Skeletal muscle satellite cell (primary cell): ENCODE measurements at regions not wholly inside any gene's neighbourhood (a gene's known extent, or its start where the extent isn't known, plus 50 kb on each side); places are given as distances from the start of the nearest gene placed in this dataset.

Experiments used
- H3K27me3 ChIP-seq: 2 replicates; pipeline ENCODE4 v1.7.0; 2013; ENCODE audit warnings: low read length; ENCODE audit not compliant: control insufficient read depth, insufficient read depth
- H3K36me3 ChIP-seq: 2 replicates; pipeline ENCODE4 v1.7.0; 2013; ENCODE audit warnings: mild to moderate bottlenecking, control low read depth, low read length; ENCODE audit not compliant: insufficient read depth
- H3K4me1 ChIP-seq: 2 replicates; pipeline ENCODE4 v1.7.0; 2013; ENCODE audit warnings: low read length; ENCODE audit not compliant: control insufficient read depth, insufficient read depth
- H3K4me2 ChIP-seq: 2 replicates; pipeline ENCODE4 v1.7.0; 2013; ENCODE audit warnings: mild to moderate bottlenecking, low read length
- H3K4me3 ChIP-seq: 2 replicates; pipeline ENCODE4 v1.7.0; 2013; ENCODE audit warnings: low read length
- H3K9ac ChIP-seq: 2 replicates; pipeline ENCODE4 v1.7.0; 2013; ENCODE audit warnings: mild to moderate bottlenecking, low read depth, low read length, moderate library complexity
- H3K9me3 ChIP-seq: replicated peaks from 2 replicates; pipeline ENCODE4 v1.7.0; 2013; ENCODE audit warnings: mild to moderate bottlenecking, control low read depth, low read length

DNA sequence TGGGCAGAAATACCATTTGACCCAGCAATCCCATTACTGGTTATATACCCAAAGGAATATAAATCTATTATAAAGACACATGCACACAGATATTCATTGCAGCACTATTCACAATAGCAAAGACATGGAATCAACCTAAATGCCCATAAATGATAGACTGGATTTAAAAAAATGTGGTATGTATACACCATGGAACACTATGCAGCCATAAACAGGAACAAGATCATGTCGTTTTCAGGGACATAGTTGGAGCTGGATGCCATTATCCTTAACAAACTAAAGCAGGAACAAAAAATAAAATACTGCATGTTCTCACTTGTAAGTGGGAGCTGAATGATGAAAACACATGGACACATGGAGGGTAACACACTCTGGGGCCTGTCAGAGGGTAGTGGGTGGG is 335.6 kb downstream of the BTG1 start:
- Histone ChIP-seq H3K4me3 (no peak overlapping the region), H3K36me3 (no peaks in the 10 kb centered on the region)

DNA sequence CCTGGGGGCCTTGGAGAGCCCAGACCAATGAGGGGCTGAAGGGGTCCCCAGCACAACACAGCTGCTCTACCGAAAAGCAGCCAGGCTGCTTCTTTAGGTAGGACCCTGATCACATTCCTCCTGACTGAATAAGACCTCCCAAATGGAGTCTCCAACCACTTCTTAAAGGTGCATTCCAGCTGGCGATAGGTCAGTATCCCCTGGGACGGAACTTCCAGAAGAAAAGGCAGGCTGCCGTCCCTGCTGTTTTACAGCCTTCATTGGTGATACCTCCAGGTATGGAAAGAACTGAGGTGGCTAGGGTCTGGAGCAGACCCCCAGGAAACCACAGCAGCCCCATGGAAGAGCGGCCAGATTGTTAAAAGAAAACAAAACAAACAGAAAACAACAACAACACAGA is 340.6 kb downstream of the BTG1 start:
- no peak overlapping the region for H3K9ac ChIP-seq
- H3K4me1 ChIP-seq: no peaks in the 10 kb centered on the region
- no peak overlapping the region for H3K4me2 ChIP-seq
- H3K36me3 ChIP-seq: no peaks in the 10 kb centered on the region
- no peaks in the 10 kb centered on the region for H3K9me3 ChIP-seq
- H3K27me3 ChIP-seq: no peaks in the 10 kb centered on the region
- H3K4me3 ChIP-seq: no peak overlapping the region

More for the DNA sequence above, 335.6 kb downstream of the BTG1 start:
- Histone ChIP-seq H3K4me1 (peaks cover 5% of the 10 kb centered on the region), H3K9me3 (no peaks in the 10 kb centered on the region), H3K9ac (no peak overlapping the region), H3K27me3 (no peaks in the 10 kb centered on the region), H3K4me2 (no peak overlapping the region)

DNA sequence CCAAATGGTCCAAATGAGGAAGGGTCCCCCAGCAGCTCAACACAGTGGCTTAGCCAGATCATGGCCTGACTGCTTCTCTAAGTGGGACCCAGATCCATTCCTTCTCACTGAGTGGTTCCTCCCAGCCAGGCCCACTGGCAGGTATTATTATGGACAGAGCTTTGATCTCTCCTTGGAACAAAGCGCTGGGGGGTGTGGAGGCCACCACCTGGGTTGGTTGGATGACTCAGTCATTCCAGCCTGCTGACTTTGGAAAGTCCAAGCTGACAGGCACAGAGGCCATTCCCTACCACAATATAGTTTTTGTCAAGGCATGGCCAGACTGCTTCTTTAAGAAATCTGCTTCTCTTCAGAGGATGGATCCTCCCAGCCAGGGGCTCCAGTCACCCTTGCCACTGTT is 341.1 kb downstream of the BTG1 start:
- Histone ChIP-seq H3K4me1 (no peaks in the 10 kb centered on the region), H3K36me3 (no peaks in the 10 kb centered on the region), H3K4me2 (no peak overlapping the region), H3K27me3 (no peaks in the 10 kb centered on the region), H3K4me3 (no peak overlapping the region), H3K9me3 (no peaks in the 10 kb centered on the region), H3K9ac (no peak overlapping the region)

DNA sequence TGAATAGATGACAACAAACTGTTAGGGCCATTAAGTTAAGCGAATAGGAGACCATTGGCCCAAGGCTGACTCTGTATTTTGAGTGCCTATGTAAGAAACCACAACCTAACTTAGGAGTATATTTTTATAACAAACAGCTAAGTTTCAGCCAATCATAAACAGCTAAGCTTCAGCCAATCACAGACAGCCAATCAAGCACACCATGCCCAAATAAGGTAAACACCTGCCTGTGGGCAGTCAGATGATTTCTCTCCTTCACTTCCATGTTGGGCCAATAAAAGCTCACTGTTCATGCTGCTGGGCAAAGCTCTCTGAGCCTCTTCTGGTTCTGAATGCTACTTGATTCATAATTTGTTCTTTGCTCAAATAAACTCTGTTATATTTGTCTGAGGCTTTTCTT is 344.6 kb downstream of the BTG1 start:
- no peaks in the 10 kb centered on the region for H3K27me3 ChIP-seq
- H3K36me3 ChIP-seq: no peaks in the 10 kb centered on the region
- no peaks in the 10 kb centered on the region for H3K4me1 ChIP-seq
- H3K4me3 ChIP-seq: no peak overlapping the region
- no peaks in the 10 kb centered on the region for H3K9me3 ChIP-seq
- no peak overlapping the region for H3K9ac ChIP-seq
- no peak overlapping the region for H3K4me2 ChIP-seq

DNA sequence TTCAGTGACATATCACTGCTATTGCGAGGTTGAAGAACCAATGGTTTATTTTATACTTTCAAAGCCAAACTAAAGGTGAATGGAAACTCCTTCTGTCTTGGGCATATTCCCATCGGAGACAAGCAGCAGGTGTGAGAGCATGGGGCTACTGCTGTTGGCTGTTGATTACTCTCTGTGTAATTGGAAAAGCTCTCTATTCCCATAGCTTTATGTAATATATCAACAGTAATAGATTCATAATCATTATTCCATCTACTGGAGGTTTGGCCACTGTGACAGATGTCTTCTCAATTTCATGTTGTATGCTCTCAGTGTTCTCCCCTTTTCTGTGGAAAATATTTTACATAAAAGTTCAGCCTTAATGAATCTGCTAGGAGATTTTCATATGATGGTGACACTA is 352.0 kb downstream of the BTG1 start:
- no peak overlapping the region for H3K4me3 ChIP-seq
- H3K27me3 ChIP-seq: no peaks in the 10 kb centered on the region
- no peak overlapping the region for H3K9ac ChIP-seq
- no peaks in the 10 kb centered on the region for H3K4me1 ChIP-seq
- no peaks in the 10 kb centered on the region for H3K9me3 ChIP-seq
- H3K36me3 ChIP-seq: no peaks in the 10 kb centered on the region
- H3K4me2 ChIP-seq: no peak overlapping the region

DNA sequence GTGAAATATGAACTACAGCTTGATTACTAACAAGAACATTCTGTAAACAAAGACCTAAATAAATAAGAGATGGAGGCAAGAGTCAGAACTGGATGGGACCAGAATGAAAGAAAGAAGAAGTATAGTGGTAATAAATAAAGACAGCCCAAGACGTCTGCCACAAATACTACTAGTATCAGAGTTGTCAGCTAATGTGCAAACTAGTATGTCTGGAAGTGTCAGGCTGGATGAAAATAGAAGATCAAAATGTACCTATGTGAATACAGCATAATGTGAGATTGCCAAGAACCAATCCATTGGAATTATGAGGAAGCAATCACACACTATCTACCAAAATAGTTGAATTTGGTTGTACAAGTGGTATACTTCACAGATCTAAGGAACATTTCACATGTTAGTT is 353.0 kb downstream of the BTG1 start:
- no peak overlapping the region for H3K4me2 ChIP-seq
- H3K9ac ChIP-seq: no peak overlapping the region

DNA sequence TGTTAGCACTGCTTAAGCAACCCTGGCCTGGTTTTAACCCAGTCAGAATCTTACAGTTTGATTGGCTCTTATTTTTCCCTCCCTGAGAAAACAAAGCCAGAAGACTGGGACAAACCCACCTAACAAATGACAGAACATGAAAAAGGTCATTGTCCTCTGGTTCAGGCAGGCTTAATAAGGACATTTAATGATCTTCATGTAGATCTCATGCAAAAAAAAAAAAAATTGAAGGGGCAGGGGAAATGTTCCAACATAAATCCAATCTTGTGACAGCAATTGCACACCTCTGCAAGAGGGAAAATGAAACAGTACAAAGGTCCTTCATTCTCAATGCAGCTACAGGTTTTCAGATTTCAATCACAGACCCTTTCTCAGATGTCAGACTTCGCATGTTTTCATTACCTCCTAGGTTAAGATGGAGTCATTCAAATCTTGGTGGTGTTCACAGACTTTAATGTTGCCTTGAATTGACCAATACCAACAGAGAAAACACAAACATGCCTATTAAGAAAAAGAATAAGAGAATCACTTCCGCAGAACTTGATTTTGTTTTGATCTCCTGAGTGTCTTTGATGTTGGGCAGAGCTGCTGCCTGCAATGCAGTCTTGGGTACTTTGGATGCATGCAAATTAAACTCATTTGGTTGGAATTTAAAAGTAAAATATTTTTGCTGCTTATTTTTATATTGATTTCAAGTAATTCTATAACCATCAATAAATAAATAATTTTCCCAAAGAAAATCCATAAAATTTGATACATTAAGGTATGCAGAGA is 359.0 kb downstream of the BTG1 start:
- Histone ChIP-seq H3K4me3 (no peak overlapping the region), H3K9ac (no peak overlapping the region), H3K9me3 (no peaks in the 10 kb centered on the region), H3K4me1 (no peaks in the 10 kb centered on the region), H3K27me3 (no peaks in the 10 kb centered on the region), H3K4me2 (no peak overlapping the region), H3K36me3 (no peaks in the 10 kb centered on the region)

More for the DNA sequence above, 353.0 kb downstream of the BTG1 start:
- Histone ChIP-seq H3K4me1 (no peaks in the 10 kb centered on the region), H3K4me3 (no peak overlapping the region), H3K36me3 (no peaks in the 10 kb centered on the region), H3K9me3 (no peaks in the 10 kb centered on the region), H3K27me3 (no peaks in the 10 kb centered on the region)

DNA sequence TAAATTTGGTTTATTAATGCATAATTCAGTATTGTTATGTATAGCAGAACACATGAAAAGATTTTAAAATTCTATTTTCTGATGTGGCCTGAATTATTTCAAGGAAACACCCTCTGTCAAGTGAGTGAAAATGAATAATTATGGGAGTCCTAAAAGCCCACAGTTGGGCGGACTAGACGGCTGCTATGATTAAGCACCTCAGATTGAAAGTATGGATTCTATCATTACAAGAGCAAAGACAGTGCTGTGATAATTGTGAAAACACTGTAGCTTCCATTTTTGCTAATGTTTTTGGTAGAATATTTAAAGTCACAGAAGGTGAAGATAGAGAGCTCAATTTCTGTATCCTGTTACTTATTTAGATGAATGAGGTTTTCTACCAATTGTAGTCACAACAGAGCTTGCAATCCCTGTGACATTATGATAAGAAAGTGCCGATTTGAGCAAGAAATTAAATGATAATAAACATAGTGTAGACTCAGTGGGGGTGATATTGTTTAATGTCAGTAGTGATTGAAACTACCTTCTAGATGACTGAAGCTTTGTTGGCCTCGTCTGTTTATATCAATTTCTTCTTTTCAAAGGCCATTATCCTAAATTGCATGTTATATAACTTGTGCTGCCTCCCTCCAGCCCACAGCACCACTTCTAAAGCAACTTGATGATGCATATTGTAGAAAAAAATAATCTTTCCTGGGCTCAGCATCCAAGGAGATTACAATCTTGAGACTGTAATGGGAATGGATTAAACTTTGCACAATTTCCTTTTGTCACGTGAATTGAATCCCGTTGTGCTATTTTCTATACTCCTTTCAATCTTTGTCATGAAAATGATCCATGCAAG is 359.8 kb downstream of the BTG1 start:
- Histone ChIP-seq H3K36me3 (no peaks in the 10 kb centered on the region), H3K9me3 (no peaks in the 10 kb centered on the region), H3K4me2 (no peak overlapping the region)

DNA sequence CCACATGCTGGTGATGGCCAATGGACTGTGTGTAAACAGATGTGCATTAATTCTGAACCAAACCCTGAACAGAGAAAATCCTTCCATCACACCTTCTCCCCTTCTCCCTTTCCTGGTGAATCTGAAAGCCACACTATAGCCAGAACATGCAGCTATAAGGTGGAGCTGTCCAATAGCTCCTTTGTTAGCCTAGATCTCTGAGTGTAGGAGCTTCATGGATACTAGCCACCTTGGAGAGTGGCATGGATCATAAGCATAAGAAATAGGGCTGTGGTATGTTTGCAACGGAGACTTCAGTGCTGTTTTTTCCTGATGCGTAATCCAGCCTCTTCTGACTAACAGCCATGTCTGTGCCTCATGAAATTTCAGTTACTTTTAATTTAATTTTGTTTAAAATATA is 364.5 kb downstream of the BTG1 start:
- Histone ChIP-seq H3K4me1 (peaks cover 23% of the 10 kb centered on the region), H3K9ac (no peak overlapping the region), H3K27me3 (no peaks in the 10 kb centered on the region), H3K4me2 (no peak overlapping the region), H3K9me3 (no peaks in the 10 kb centered on the region), H3K36me3 (no peaks in the 10 kb centered on the region), H3K4me3 (no peak overlapping the region)

More for the DNA sequence above, 359.8 kb downstream of the BTG1 start:
- Histone ChIP-seq H3K9ac (no peak overlapping the region), H3K4me3 (no peak overlapping the region), H3K27me3 (no peaks in the 10 kb centered on the region), H3K4me1 (no peaks in the 10 kb centered on the region)

DNA sequence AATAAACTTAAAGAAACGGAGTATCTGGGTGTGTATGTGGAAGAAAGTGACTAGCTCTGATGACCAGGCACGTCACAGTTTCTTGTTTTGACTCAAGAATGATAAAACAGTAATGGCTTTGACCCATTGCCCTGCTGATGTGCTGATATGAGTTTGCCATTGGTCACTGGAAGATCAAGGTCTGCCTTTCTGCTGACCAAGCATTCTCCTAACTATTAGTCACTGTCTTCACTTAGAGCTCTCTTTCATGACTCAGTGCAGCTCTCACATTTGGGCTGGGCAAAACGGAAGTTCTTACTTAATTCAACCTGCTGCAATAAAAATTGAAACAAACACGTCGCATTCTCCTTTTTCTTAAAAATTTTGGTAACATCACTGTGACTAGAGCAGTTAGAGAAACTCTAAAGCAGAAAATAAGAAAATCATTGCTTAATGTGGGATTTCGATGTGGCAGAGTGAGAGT is 366.7 kb downstream of the BTG1 start:
- Histone ChIP-seq H3K4me1 (peaks cover 33% of the 10 kb centered on the region), H3K27me3 (no peaks in the 10 kb centered on the region), H3K36me3 (no peaks in the 10 kb centered on the region), H3K4me3 (no peak overlapping the region), H3K4me2 (peak overlapping the region; percentile 69), H3K9me3 (no peaks in the 10 kb centered on the region), H3K9ac (no peak overlapping the region)

DNA sequence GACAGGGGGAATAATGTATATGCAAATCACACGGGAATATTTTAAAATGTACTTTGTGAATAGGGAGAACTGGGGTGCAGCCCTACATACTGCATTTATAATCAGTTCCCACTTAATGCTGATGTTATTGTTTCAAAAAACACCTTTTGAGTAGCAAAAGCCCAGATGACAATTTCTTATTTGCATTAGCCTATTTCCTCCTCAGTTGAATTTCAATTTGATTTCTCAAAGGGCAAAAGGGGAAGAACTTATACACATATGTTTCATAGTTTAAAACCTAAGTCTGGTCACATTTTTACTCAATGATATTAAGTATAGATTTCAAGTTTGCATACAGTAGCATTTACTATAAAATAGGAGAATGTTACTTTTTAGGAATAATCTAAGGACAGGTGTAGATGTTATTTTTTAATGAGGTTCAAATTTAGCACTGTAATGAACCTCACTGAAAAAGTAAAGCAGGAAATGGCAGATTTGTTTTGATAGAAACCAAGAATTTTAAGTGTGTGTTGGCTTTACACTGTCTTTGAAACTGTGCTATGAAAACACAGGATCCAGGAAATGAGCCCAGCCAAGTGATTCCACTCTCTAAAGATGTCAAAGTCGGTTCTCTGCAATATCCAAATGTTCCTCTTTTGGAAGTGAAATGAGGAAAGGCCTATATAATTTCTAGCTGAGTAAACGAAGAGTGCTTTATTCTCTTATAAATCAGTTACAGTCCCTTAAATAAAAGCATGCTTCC is 367.4 kb downstream of the BTG1 start:
- peak overlapping the region; percentile 28 for H3K4me3 ChIP-seq

More for the DNA sequence above, 367.4 kb downstream of the BTG1 start:
- peaks cover 38% of the 10 kb centered on the region for H3K4me1 ChIP-seq
- no peaks in the 10 kb centered on the region for H3K9me3 ChIP-seq
- H3K9ac ChIP-seq: peak overlapping the region; percentile 32
- no peaks in the 10 kb centered on the region for H3K27me3 ChIP-seq
- peak overlapping the region; percentile 69 for H3K4me2 ChIP-seq
- H3K36me3 ChIP-seq: no peaks in the 10 kb centered on the region
